ENCODE measurements at regions not wholly inside any gene's neighbourhood (a gene's known extent, or its start where the extent isn't known, plus 50 kb on each side); places are given as distances from the start of the nearest gene placed in this dataset.

DNA sequence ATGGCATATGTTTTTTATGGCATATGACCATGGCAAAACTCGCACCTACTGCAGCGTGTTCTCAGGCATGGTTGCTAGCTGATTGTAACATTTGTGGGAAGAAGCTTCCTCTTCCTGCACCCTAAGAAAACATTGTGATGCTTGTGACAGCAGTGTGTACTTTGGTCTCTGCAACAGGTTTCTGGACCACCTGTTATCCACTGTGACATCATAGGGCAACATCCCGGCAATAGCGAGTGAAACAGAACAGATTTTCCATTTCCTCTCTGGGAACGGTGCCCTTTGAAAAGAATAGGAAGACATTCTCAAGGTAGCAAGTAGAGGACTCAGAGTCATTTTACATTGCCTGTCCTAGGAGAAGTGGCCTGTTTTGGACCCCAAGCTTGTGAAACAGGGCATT is 135.4 kb upstream of the TRHDE start:
- Histone ChIP-seq H3K4me2 (ENCODE audit: insufficient read depth, insufficient read length, low read length) (no peak overlapping the region), H2BK12ac (ENCODE audit: insufficient read length, low read depth, low read length) (no peak overlapping the region), H3K79me1 (ENCODE audit: insufficient read depth, low read depth, low read length, poor library complexity, severe bottlenecking) (no peaks in the 10 kb centered on the region), H3K23me2 (ENCODE audit: insufficient read length, low read depth, low read length, poor library complexity, severe bottlenecking) (no peaks in the 10 kb centered on the region), H3K14ac (ENCODE audit: insufficient read depth, low read length) (0 out of 2 replicates have a peak overlapping the region, but pooled peaks have one; percentile 26), H3K4ac (ENCODE audit: low read depth, low read length) (no peak overlapping the region), H2AK5ac (ENCODE audit: insufficient read length, low read length) (no peak overlapping the region), H3K4me1 (ENCODE audit: insufficient read depth, low read length) (peaks cover 6% of the 10 kb centered on the region; the same call in 1 of the 2 replicates), H3K9me3 (ENCODE audit: control insufficient read depth, low read depth, low read length) (no peaks in the 10 kb centered on the region), H3K18ac (ENCODE audit: insufficient read length, low read depth, low read length) (no peak overlapping the region), H4K20me1 (ENCODE audit: control insufficient read depth, insufficient read depth, insufficient read length) (no peaks in the 10 kb centered on the region), H4K91ac (ENCODE audit: insufficient read length, low read depth, low read length) (no peak overlapping the region), H2BK120ac (ENCODE audit: low read depth, low read length, poor library complexity, severe bottlenecking) (no peak overlapping the region), H3K23ac (ENCODE audit: insufficient read length, low read depth, low read length) (no peak overlapping the region), H3K27me3 (ENCODE audit: insufficient read depth, low read length) (no peaks in the 10 kb centered on the region), H2BK20ac (ENCODE audit: low read depth, low read length, poor library complexity, severe bottlenecking) (no peak overlapping the region), H3T11ph (ENCODE audit: low read length) (no peak overlapping the region), H4K5ac (ENCODE audit: insufficient read length, low read depth, low read length) (no peak overlapping the region), H3K79me2 (ENCODE audit: insufficient read depth, low read length) (no peaks in the 10 kb centered on the region), H2AFZ (ENCODE audit: low read length) (no peak overlapping the region), H2BK5ac (ENCODE audit: insufficient read length, low read length) (no peak overlapping the region), H3K9ac (ENCODE audit: extremely low read depth, insufficient read length, low read length) (no peak overlapping the region), H4K8ac (replicated peaks; ENCODE audit: insufficient read length, low read depth, low read length) (no peak overlapping the region), H2BK15ac (ENCODE audit: low read depth, low read length) (no peak overlapping the region), H3K56ac (ENCODE audit: insufficient read length, low read depth, low read length) (no peak overlapping the region), H3K27ac (ENCODE audit: insufficient read length, low read depth, low read length) (no peak overlapping the region)
- TF ChIP-seq, protein P1, sequence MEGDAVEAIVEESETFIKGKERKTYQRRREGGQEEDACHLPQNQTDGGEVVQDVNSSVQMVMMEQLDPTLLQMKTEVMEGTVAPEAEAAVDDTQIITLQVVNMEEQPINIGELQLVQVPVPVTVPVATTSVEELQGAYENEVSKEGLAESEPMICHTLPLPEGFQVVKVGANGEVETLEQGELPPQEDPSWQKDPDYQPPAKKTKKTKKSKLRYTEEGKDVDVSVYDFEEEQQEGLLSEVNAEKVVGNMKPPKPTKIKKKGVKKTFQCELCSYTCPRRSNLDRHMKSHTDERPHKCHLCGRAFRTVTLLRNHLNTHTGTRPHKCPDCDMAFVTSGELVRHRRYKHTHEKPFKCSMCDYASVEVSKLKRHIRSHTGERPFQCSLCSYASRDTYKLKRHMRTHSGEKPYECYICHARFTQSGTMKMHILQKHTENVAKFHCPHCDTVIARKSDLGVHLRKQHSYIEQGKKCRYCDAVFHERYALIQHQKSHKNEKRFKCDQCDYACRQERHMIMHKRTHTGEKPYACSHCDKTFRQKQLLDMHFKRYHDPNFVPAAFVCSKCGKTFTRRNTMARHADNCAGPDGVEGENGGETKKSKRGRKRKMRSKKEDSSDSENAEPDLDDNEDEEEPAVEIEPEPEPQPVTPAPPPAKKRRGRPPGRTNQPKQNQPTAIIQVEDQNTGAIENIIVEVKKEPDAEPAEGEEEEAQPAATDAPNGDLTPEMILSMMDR (conservative IDR thresholded peaks at IDR 0.05): no peak
- Mint-ChIP-seq H3K9me3 (no peaks in the 10 kb centered on the region), H3K4me3 (no peak overlapping the region), H3K36me3 (ENCODE audit: insufficient read depth in 1 of 3, low read depth in 3 of 3) (no peaks in the 10 kb centered on the region), H3K27me3 (ENCODE audit: low read depth) (no peaks in the 10 kb centered on the region), H3K4me1 (peaks cover 37 to 38% of the 10 kb centered on the region in 2 experiments), H3K27ac (no peak overlapping the region)
- no CpG with 5 or more reads among the region's 5 CpGs for whole genome bisulfite sequencing (ENCODE audit: extremely low coverage, insufficient read length, low lambda C conversion rate)
- DNase-seq: no peak

Data from H9 (cell line).